ENCODE measurements at regions not wholly inside any gene's neighbourhood (a gene's known extent, or its start where the extent isn't known, plus 50 kb on each side); places are given as distances from the start of the nearest gene placed in this dataset.

GRCh38 chr20:6533761-6534479, 233.6 kb upstream of the BMP2 start:
- peak in 3 of 6 donors; percentile 9 to 53 (median 46) for DNase-seq (ENCODE audit: low read depth in 4 of 6, low spot score in 6 of 6)
- Histone ChIP-seq H3K4me1 (ENCODE audit: control insufficient read depth, insufficient read depth, low read length) (no peaks in the 10 kb centered on the region), H3K9me3 (ENCODE audit: control insufficient read depth, insufficient read depth, low read length) (no peaks in the 10 kb centered on the region), H3K27ac (ENCODE audit: low read depth, low read length) (peak overlapping the region; percentile 57), H3K27me3 (ENCODE audit: control insufficient read depth, insufficient read depth, low read length) (no peaks in the 10 kb centered on the region), H3K36me3 (ENCODE audit: control insufficient read depth, insufficient read depth, low read length) (no peaks in the 10 kb centered on the region), H3K4me3 (ENCODE audit: low read depth, low read length) (peak overlapping the region; percentile 35)
- WGBS (ENCODE audit: insufficient coverage): 23% methylated on average over 10 of the region's 17 CpGs

GRCh38 chr20:6533351-6533750, 234.1 kb upstream of the BMP2 start:
- no peaks in the 10 kb centered on the region for H3K4me1 ChIP-seq (ENCODE audit: control insufficient read depth, insufficient read depth, low read length)
- no peaks in the 10 kb centered on the region for H3K27me3 ChIP-seq (ENCODE audit: control insufficient read depth, insufficient read depth, low read length)
- H3K9me3 ChIP-seq (ENCODE audit: control insufficient read depth, insufficient read depth, low read length): no peaks in the 10 kb centered on the region
- H3K27ac ChIP-seq (ENCODE audit: low read depth, low read length): no peak overlapping the region
- WGBS (ENCODE audit: insufficient coverage): 75% methylated on average over 1 of the region's 2 CpGs
- no peak overlapping the region for H3K4me3 ChIP-seq (ENCODE audit: low read depth, low read length)
- DNase-seq (ENCODE audit: low read depth in 4 of 6, low spot score in 6 of 6): peak in 2 of 6 donors; percentile 2 to 11
- no peaks in the 10 kb centered on the region for H3K36me3 ChIP-seq (ENCODE audit: control insufficient read depth, insufficient read depth, low read length)

GRCh38 chr20:6530779-6531315, 236.6 kb upstream of the BMP2 start:
- no peaks in the 10 kb centered on the region for H3K4me1 ChIP-seq (ENCODE audit: control insufficient read depth, insufficient read depth, low read length)
- WGBS (ENCODE audit: insufficient coverage): 83% methylated on average over 1 of the region's 3 CpGs
- no peaks in the 10 kb centered on the region for H3K9me3 ChIP-seq (ENCODE audit: control insufficient read depth, insufficient read depth, low read length)
- H3K36me3 ChIP-seq (ENCODE audit: control insufficient read depth, insufficient read depth, low read length): no peaks in the 10 kb centered on the region
- no peak overlapping the region for H3K27ac ChIP-seq (ENCODE audit: low read depth, low read length)
- DNase-seq (ENCODE audit: low read depth in 4 of 6, low spot score in 6 of 6): no peak
- H3K27me3 ChIP-seq (ENCODE audit: control insufficient read depth, insufficient read depth, low read length): no peaks in the 10 kb centered on the region
- H3K4me3 ChIP-seq (ENCODE audit: low read depth, low read length): no peak overlapping the region

- Histone ChIP-seq H3K27me3 (ENCODE audit: control insufficient read depth, insufficient read depth, low read length) (no peaks in the 10 kb centered on the region), H3K27ac (ENCODE audit: low read depth, low read length) (no peak overlapping the region), H3K4me3 (ENCODE audit: low read depth, low read length) (no peak overlapping the region), H3K9me3 (ENCODE audit: control insufficient read depth, insufficient read depth, low read length) (no peaks in the 10 kb centered on the region), H3K36me3 (ENCODE audit: control insufficient read depth, insufficient read depth, low read length) (no peaks in the 10 kb centered on the region), H3K4me1 (ENCODE audit: control insufficient read depth, insufficient read depth, low read length) (no peaks in the 10 kb centered on the region)
- no peak for DNase-seq (ENCODE audit: low read depth in 4 of 6, low spot score in 6 of 6)
Measured at GRCh38 chr20:6530254-6530653, 237.2 kb upstream of the BMP2 start.

- DNase-seq (ENCODE audit: low read depth in 4 of 6, low spot score in 6 of 6): no peak
- Histone ChIP-seq H3K4me3 (ENCODE audit: low read depth, low read length) (no peak overlapping the region), H3K27me3 (ENCODE audit: control insufficient read depth, insufficient read depth, low read length) (no peaks in the 10 kb centered on the region), H3K9me3 (ENCODE audit: control insufficient read depth, insufficient read depth, low read length) (peaks cover 4% of the 10 kb centered on the region), H3K36me3 (ENCODE audit: control insufficient read depth, insufficient read depth, low read length) (no peaks in the 10 kb centered on the region), H3K27ac (ENCODE audit: low read depth, low read length) (no peak overlapping the region), H3K4me1 (ENCODE audit: control insufficient read depth, insufficient read depth, low read length) (no peaks in the 10 kb centered on the region)
- WGBS (ENCODE audit: insufficient coverage): 78% methylated on average over 6 of the region's 6 CpGs
Measured at GRCh38 chr20:6525447-6526303, 241.8 kb upstream of the BMP2 start.

GRCh38 chr20:6524305-6524704, 243.2 kb upstream of the BMP2 start:
- Histone ChIP-seq H3K9me3 (ENCODE audit: control insufficient read depth, insufficient read depth, low read length) (peaks cover 4% of the 10 kb centered on the region), H3K4me1 (ENCODE audit: control insufficient read depth, insufficient read depth, low read length) (no peaks in the 10 kb centered on the region), H3K36me3 (ENCODE audit: control insufficient read depth, insufficient read depth, low read length) (no peaks in the 10 kb centered on the region), H3K27me3 (ENCODE audit: control insufficient read depth, insufficient read depth, low read length) (no peaks in the 10 kb centered on the region), H3K27ac (ENCODE audit: low read depth, low read length) (no peak overlapping the region), H3K4me3 (ENCODE audit: low read depth, low read length) (no peak overlapping the region)
- no CpG with 5 or more reads among the region's 3 CpGs for WGBS (ENCODE audit: insufficient coverage)
- DNase-seq (ENCODE audit: low read depth in 4 of 6, low spot score in 6 of 6): no peak

- H3K9me3 ChIP-seq (ENCODE audit: control insufficient read depth, insufficient read depth, low read length): peaks cover 4% of the 10 kb centered on the region
- H3K36me3 ChIP-seq (ENCODE audit: control insufficient read depth, insufficient read depth, low read length): no peaks in the 10 kb centered on the region
- no peak overlapping the region for H3K27ac ChIP-seq (ENCODE audit: low read depth, low read length)
- WGBS (ENCODE audit: insufficient coverage): no CpG with 5 or more reads among the region's 1 CpG
- no peaks in the 10 kb centered on the region for H3K27me3 ChIP-seq (ENCODE audit: control insufficient read depth, insufficient read depth, low read length)
- DNase-seq (ENCODE audit: low read depth in 4 of 6, low spot score in 6 of 6): no peak
- H3K4me3 ChIP-seq (ENCODE audit: low read depth, low read length): no peak overlapping the region
- no peaks in the 10 kb centered on the region for H3K4me1 ChIP-seq (ENCODE audit: control insufficient read depth, insufficient read depth, low read length)
Measured at GRCh38 chr20:6519556-6519955, 247.9 kb upstream of the BMP2 start.

- H3K27ac ChIP-seq (ENCODE audit: low read depth, low read length): no peak overlapping the region
- DNase-seq (ENCODE audit: low read depth in 4 of 6, low spot score in 6 of 6): peak in 1 of 6 donors; percentile 45
- H3K27me3 ChIP-seq (ENCODE audit: control insufficient read depth, insufficient read depth, low read length): no peaks in the 10 kb centered on the region
- no peaks in the 10 kb centered on the region for H3K9me3 ChIP-seq (ENCODE audit: control insufficient read depth, insufficient read depth, low read length)
- H3K4me3 ChIP-seq (ENCODE audit: low read depth, low read length): no peak overlapping the region
- H3K4me1 ChIP-seq (ENCODE audit: control insufficient read depth, insufficient read depth, low read length): no peaks in the 10 kb centered on the region
- WGBS (ENCODE audit: insufficient coverage): no CpG with 5 or more reads among the region's 1 CpG
- H3K36me3 ChIP-seq (ENCODE audit: control insufficient read depth, insufficient read depth, low read length): no peaks in the 10 kb centered on the region
Measured at GRCh38 chr20:6515261-6515660, 252.2 kb upstream of the BMP2 start.

- 86% methylated on average over 1 of the region's 6 CpGs for WGBS (ENCODE audit: insufficient coverage)
- DNase-seq (ENCODE audit: low read depth in 4 of 6, low spot score in 6 of 6): no peak
- Histone ChIP-seq H3K9me3 (ENCODE audit: control insufficient read depth, insufficient read depth, low read length) (no peaks in the 10 kb centered on the region), H3K27ac (ENCODE audit: low read depth, low read length) (no peak overlapping the region), H3K36me3 (ENCODE audit: control insufficient read depth, insufficient read depth, low read length) (no peaks in the 10 kb centered on the region), H3K4me1 (ENCODE audit: control insufficient read depth, insufficient read depth, low read length) (no peaks in the 10 kb centered on the region), H3K4me3 (ENCODE audit: low read depth, low read length) (no peak overlapping the region), H3K27me3 (ENCODE audit: control insufficient read depth, insufficient read depth, low read length) (no peaks in the 10 kb centered on the region)
Measured at GRCh38 chr20:6513599-6513998, 253.9 kb upstream of the BMP2 start.

All from spinal cord (tissue), 9 donors.